Esophagus muscularis mucosa (tissue), 4 donors: ENCODE measurements at regions not wholly inside any gene's neighbourhood (a gene's known extent, or its start where the extent isn't known, plus 50 kb on each side); places are given as distances from the start of the nearest gene placed in this dataset.

Source experiments
- DNase-seq: peaks from one replicate; pipeline ENCODE4 v3.0.0-alpha.2; 2017; ENCODE audit errors: extremely low spot score
- H3K27ac ChIP-seq, 4 donors: fragments of 200-600 bp; sonication (generic); replicated peaks in 1 of 4; 1 replicate in 3 of 4; 2 replicates in 1 of 4; pipeline ENCODE4 v1.5.1; 2016 to 2019; ENCODE audit warnings: mild to moderate bottlenecking in 1 of 4
- H3K27me3 ChIP-seq, 4 donors: fragments of 200-600 bp; sonication (generic); one replicate each; pipeline versions ENCODE4 v1.5.1 to v1.6.0; 2016 to 2019
- H3K36me3 ChIP-seq, 4 donors: fragments of 200-600 bp; sonication (generic); one replicate each; pipeline ENCODE4 v1.5.1; 2016 to 2019
- H3K4me1 ChIP-seq, 4 donors: fragments of 200-600 bp; sonication (generic); one replicate each; pipeline ENCODE4 v1.5.1; 2016 to 2019
- H3K4me3 ChIP-seq, 4 donors: fragments of 200-600 bp; sonication (generic); 1 replicate in 2 of 4; 2 replicates in 2 of 4; pipeline ENCODE4 v1.5.1; 2016 to 2019; ENCODE audit warnings: mild to moderate bottlenecking in 4 of 4, moderate library complexity in 1 of 4
- H3K9me3 ChIP-seq, 4 donors: fragments of 200-600 bp; sonication (generic); 1 replicate in 3 of 4; 2 replicates in 1 of 4; pipeline ENCODE4 v1.5.1; 2016 to 2019
- EP300 ChIP-seq: sonication (generic); formaldehyde crosslinking; IDR thresholded peaks from one replicate; pipeline ENCODE4 v1.6.1; 2017; ENCODE audit warnings: antibody characterized with exemption
- POLR2A ChIP-seq: fragments of 450-650 bp; IDR thresholded peaks from one replicate; pipeline ENCODE4 v1.6.1; 2017; ENCODE audit warnings: antibody characterized with exemption, moderate library complexity, mild to moderate bottlenecking, low read depth
- POLR2AphosphoS5 ChIP-seq, 2 donors: sonication (generic); formaldehyde crosslinking; IDR thresholded peaks; one replicate each; pipeline ENCODE4 v1.6.1; 2017; ENCODE audit warnings: antibody characterized with exemption in 2 of 2
- WGBS: methylation state at CpG from one replicate; pipeline ENCODE4 v1.1.5; 2018; 5-methylcytosine and 5-hydroxymethylcytosine counted together
- intact Hi-C: fragments of 100-400 bp; cut with DNase I; formaldehyde crosslinking; loops from one replicate; pipeline ENCODE4 v1.15.1; 2023
- TF ChIP-seq, protein P1 (sequence below), 3 experiments: fragments of 200-600 bp in 2 of 3; fragments of 450-650 bp in 1 of 3; sonication (generic) in 2 of 3; IDR thresholded peaks; one replicate each; pipeline ENCODE4 v1.5.1; 2017 to 2019; ENCODE audit warnings: antibody characterized with exemption in 3 of 3, mild to moderate bottlenecking in 2 of 3, moderate library complexity in 1 of 3

DNA sequence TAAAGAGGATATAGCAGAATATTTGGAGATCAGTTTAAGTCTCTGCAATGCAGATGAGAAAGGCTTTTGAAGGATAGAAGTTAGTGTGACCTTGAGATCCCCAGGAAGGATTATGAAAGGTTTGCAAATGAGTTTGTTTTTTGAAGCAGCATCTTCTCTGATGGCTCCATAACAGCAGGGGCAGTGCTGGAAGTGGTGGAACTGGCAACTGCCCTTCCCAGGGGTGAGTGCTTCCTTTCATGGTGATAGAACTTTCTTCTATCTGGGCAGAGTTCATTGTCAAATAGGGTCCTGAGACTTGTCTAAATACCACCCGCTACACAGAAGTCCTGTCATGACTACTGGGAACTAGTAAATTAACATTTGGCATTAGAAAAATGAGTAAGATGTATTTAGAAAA lies 314.2 kb upstream of the MCTP2 start:
- H3K9me3 ChIP-seq: peaks cover 0 to 2% (median 0%) of the 10 kb centered on the region in 4 donors
- no peak for DNase-seq
- 100% methylated on average over 1 of the region's 1 CpG for WGBS
- intact Hi-C loops: no loop called here
- no peaks in the 10 kb centered on the region for H3K27me3 ChIP-seq
- no peaks in the 10 kb centered on the region for H3K4me1 ChIP-seq
- H3K36me3 ChIP-seq: no peaks in the 10 kb centered on the region
- H3K27ac ChIP-seq: no peak overlapping the region
- H3K4me3 ChIP-seq: no peak overlapping the region
- TF ChIP-seq EP300: no peak
- TF ChIP-seq, protein P1, sequence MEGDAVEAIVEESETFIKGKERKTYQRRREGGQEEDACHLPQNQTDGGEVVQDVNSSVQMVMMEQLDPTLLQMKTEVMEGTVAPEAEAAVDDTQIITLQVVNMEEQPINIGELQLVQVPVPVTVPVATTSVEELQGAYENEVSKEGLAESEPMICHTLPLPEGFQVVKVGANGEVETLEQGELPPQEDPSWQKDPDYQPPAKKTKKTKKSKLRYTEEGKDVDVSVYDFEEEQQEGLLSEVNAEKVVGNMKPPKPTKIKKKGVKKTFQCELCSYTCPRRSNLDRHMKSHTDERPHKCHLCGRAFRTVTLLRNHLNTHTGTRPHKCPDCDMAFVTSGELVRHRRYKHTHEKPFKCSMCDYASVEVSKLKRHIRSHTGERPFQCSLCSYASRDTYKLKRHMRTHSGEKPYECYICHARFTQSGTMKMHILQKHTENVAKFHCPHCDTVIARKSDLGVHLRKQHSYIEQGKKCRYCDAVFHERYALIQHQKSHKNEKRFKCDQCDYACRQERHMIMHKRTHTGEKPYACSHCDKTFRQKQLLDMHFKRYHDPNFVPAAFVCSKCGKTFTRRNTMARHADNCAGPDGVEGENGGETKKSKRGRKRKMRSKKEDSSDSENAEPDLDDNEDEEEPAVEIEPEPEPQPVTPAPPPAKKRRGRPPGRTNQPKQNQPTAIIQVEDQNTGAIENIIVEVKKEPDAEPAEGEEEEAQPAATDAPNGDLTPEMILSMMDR (IDR thresholded peaks at IDR 0.05): no peak
- no peak for TF ChIP-seq POLR2A
- TF ChIP-seq POLR2AphosphoS5 (IDR thresholded peaks at IDR 0.05): no peak

DNA sequence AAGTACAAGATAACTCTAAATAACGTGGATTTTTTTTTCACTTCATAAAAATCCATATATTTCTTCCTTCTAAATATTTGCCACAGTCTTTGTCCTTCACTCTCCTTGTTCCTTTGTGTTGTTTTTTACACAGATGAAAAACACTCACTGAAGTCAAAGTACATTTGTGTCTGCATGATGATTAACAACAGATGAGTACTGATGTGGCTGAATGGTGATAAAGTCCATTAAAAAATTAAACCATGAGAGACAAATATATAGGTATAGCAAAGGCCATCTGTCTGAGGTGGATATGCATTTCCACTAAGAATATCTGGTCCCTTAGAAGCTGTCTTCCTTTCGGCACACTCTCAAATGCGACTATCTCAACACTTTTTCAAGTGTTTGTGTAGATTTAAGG lies 317.5 kb upstream of the MCTP2 start:
- Histone ChIP-seq H3K4me3 (no peak overlapping the region), H3K27me3 (no peaks in the 10 kb centered on the region), H3K27ac (no peak overlapping the region), H3K4me1 (no peaks in the 10 kb centered on the region), H3K36me3 (no peaks in the 10 kb centered on the region), H3K9me3 (no peaks in the 10 kb centered on the region)
- intact Hi-C loops: no loop called here
- no peak for DNase-seq
- 87% methylated on average over 3 of the region's 3 CpGs for WGBS
- TF ChIP-seq, protein P1 (IDR thresholded peaks at IDR 0.05): no peak
- TF ChIP-seq POLR2A (no peak), EP300 (no peak), POLR2AphosphoS5 (IDR thresholded peaks at IDR 0.05) (no peak)

DNA sequence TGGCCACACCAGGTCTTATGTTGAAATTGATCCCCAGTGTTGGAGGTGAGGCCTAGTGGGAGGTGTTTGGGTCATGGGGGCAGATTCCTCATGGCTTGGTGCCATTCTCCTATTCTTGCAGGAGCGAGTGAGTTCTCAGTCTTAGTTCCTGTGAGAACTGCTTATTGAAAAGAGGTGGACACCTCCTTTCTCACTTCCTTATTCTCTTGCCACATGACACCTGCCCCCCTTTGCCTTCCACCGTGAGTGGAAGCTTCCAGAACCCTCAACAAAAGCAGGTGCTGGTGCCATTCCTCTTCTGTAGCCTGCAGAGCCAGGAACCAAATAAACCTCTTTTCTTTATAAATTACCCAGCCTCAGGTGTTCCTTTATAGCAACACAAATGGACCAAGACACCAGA lies 318.1 kb upstream of the MCTP2 start:
- Histone ChIP-seq H3K9me3 (no peaks in the 10 kb centered on the region), H3K36me3 (no peaks in the 10 kb centered on the region), H3K27ac (no peak overlapping the region), H3K27me3 (no peaks in the 10 kb centered on the region), H3K4me3 (no peak overlapping the region), H3K4me1 (no peaks in the 10 kb centered on the region)
- 84% methylated on average over 2 of the region's 2 CpGs for WGBS
- TF ChIP-seq EP300 (no peak), POLR2A (no peak), POLR2AphosphoS5 (IDR thresholded peaks at IDR 0.05) (no peak)
- TF ChIP-seq, protein P1 (IDR thresholded peaks at IDR 0.05): no peak
- DNase-seq: no peak
- intact Hi-C loops: no loop called here

DNA sequence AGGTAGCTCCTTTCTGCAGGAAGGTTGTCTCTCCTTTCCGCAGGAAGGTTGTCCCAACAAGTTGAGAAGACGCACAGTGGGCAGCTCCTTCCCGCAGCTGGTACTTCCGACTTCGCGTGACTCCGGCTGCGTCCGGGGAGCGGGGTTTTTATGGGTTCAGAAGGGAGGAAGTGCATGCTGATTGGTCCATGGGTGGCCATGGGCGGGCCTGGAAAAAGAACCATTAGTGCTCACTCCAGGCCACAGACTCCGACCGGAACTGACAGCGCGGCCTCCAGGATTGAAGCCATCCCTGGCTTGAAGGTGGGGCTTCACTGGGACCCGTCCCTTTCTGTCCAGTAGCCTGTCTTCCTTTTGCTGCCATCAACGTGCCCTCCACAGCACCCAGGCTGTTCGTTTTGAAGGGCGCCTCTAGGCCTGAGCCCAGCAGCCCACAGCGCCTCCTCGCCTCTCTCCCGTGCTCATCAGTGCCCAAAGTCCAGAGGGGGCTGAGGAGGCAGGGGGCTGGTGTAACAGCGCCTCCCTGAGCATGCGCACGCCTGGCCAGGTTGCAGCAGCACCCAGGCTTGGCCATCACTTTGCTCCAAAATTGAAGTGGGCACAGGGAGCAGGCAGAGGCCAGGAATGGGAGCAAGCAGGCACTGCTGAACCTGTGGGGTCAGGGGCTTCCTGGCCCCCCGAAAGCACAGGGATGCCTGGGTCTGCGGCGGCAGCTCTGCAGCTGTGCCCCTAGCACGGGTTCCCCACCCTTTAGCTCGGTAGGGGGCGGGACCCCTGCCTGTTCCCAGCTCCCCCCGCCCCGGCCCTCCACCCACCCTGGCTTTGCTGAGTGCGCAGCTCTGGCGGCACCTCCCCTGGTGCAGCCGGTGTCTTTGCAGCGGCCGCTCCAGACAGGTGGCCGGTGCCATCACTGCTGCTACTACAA lies 330.6 kb upstream of the MCTP2 start:
- 96% methylated on average over 31 of the region's 39 CpGs for WGBS
- Histone ChIP-seq H3K27ac (no peak overlapping the region), H3K9me3 (no peaks in the 10 kb centered on the region), H3K4me1 (no peaks in the 10 kb centered on the region), H3K36me3 (no peaks in the 10 kb centered on the region), H3K4me3 (no peak overlapping the region), H3K27me3 (no peaks in the 10 kb centered on the region)
- no peak for DNase-seq
- intact Hi-C loops: no loop called here
- TF ChIP-seq POLR2A: no peak
- no peak for TF ChIP-seq EP300
- TF ChIP-seq, protein P1 (IDR thresholded peaks at IDR 0.05): no peak
- TF ChIP-seq POLR2AphosphoS5 (IDR thresholded peaks at IDR 0.05): no peak
